ENCODE measurements at regions not wholly inside any gene's neighbourhood (a gene's known extent, or its start where the extent isn't known, plus 50 kb on each side); places are given as distances from the start of the nearest gene placed in this dataset.

DNA sequence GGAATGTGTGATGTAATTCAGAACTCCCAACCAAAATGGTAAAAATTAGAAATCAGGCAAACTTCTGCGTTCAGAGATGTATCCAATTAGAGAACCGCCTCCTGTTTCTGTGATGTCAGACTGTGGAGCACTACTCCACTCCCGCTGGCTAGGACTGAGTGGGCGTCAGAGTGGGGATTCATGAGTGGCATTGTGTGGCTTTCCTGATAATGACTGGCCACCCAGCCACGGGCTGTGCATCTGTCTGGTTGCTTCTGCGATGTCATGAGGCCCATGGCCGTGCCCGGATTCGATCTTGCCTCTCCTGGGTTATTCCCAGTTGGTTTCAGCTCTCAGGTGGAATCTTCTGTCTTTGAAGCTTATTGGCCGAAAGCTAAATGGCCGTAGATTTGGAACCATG is 87.1 kb upstream of the KCNA1 start:
- TF ChIP-seq, protein P1, sequence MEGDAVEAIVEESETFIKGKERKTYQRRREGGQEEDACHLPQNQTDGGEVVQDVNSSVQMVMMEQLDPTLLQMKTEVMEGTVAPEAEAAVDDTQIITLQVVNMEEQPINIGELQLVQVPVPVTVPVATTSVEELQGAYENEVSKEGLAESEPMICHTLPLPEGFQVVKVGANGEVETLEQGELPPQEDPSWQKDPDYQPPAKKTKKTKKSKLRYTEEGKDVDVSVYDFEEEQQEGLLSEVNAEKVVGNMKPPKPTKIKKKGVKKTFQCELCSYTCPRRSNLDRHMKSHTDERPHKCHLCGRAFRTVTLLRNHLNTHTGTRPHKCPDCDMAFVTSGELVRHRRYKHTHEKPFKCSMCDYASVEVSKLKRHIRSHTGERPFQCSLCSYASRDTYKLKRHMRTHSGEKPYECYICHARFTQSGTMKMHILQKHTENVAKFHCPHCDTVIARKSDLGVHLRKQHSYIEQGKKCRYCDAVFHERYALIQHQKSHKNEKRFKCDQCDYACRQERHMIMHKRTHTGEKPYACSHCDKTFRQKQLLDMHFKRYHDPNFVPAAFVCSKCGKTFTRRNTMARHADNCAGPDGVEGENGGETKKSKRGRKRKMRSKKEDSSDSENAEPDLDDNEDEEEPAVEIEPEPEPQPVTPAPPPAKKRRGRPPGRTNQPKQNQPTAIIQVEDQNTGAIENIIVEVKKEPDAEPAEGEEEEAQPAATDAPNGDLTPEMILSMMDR (IDR thresholded peaks at IDR 0.05): no peak
- DNase-seq: no peak
- Mint-ChIP-seq H3K4me1 (ENCODE audit: low read depth) (peaks cover 19% of the 10 kb centered on the region), H3K4me3 (no peak overlapping the region), H3K36me3 (ENCODE audit: low read depth) (no peaks in the 10 kb centered on the region), H3K9me3 (no peaks in the 10 kb centered on the region), H3K27ac (no peak overlapping the region), H3K27me3 (ENCODE audit: insufficient read depth) (peaks cover 20% of the 10 kb centered on the region)

DNA sequence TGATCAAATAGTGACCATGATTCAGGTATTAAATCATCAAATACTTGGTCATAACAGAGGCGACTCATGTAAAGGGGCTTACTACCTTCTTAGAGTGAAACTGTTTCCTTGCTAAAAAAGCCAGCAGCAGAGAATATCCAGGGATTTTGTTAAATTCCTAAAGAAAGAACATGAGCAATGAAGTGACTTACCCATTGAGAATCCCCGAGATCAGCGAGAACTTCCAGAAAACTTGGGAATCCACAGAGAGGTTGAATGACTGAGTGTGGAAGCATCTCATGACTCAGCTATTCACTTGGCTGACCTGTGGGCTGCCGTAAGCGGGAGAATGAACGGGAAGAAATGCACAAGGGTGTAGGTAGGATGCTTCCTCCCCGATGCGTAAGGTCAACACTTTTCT is 85.3 kb upstream of the KCNA1 start:
- Mint-ChIP-seq H3K4me1 (ENCODE audit: low read depth) (peaks cover 19% of the 10 kb centered on the region), H3K27me3 (ENCODE audit: insufficient read depth) (peaks cover 17% of the 10 kb centered on the region), H3K4me3 (peak overlapping the region; percentile 17; the same call in 1 of the 2 replicates), H3K36me3 (ENCODE audit: low read depth) (no peaks in the 10 kb centered on the region), H3K9me3 (no peaks in the 10 kb centered on the region), H3K27ac (peak overlapping the region; percentile 51)
- TF ChIP-seq, protein P1 (IDR thresholded peaks at IDR 0.05): no peak
- peak; percentile 83 for DNase-seq

- TF ChIP-seq, protein P1 (IDR thresholded peaks at IDR 0.05): no peak
- Mint-ChIP-seq H3K4me1 (ENCODE audit: low read depth) (peaks cover 19% of the 10 kb centered on the region), H3K27ac (no peak overlapping the region), H3K27me3 (ENCODE audit: insufficient read depth) (peaks cover 21% of the 10 kb centered on the region), H3K9me3 (no peaks in the 10 kb centered on the region), H3K4me3 (no peak overlapping the region), H3K36me3 (ENCODE audit: low read depth) (no peaks in the 10 kb centered on the region)
- DNase-seq: no peak
These were observed 84.5 kb upstream of the KCNA1 start for GRCh38 chr12:4825011-4825858.

DNA sequence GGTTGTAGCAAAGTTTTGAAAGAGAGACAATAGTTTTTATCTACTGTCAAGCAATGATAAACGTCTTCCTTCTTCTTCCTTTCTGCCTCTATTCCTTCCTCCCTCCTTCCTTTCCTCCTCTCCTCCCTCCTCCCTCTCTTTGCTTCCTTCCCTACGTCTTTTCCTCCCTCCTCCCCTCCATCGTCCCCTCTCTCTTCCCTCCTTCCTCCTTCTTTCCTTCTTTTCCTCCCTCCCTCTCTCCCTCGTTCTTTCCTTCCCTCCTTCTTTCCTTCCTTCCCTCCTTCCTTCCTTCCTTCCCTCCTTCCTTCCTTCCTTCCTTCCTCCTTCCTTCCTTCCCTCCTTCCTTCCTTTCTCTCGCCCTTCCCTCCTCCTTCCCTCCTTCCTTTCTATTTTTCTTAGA is 82.8 kb upstream of the KCNA1 start:
- H3K4me3 Mint-ChIP-seq: no peak overlapping the region
- peaks cover 19% of the 10 kb centered on the region for H3K4me1 Mint-ChIP-seq (ENCODE audit: low read depth)
- H3K36me3 Mint-ChIP-seq (ENCODE audit: low read depth): no peaks in the 10 kb centered on the region
- peaks cover 25% of the 10 kb centered on the region for H3K27me3 Mint-ChIP-seq (ENCODE audit: insufficient read depth)
- no peak overlapping the region for H3K27ac Mint-ChIP-seq
- TF ChIP-seq, protein P1 (IDR thresholded peaks at IDR 0.05): no peak
- H3K9me3 Mint-ChIP-seq: no peaks in the 10 kb centered on the region
- no peak for DNase-seq

DNA sequence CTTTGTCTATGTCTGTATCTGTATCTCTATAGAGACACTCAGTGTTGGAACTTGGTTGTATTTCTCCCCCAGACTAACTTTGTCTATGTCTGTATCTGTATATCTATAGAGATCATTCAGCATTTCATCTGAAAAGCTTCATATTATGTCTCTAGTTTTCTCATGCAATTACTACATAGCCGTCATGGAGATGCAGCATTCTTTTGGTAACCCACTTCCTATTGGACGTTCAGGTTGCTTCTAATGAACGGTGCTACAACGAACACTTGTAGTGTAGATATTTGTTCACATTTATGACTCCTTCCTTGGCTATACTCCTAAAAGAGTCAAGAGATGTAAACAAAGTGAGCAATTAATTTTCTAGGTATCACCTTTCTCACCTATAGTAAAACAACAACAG is 81.5 kb upstream of the KCNA1 start:
- Mint-ChIP-seq H3K27me3 (ENCODE audit: insufficient read depth) (peaks cover 24% of the 10 kb centered on the region), H3K4me1 (ENCODE audit: low read depth) (peaks cover 19% of the 10 kb centered on the region), H3K36me3 (ENCODE audit: low read depth) (no peaks in the 10 kb centered on the region), H3K4me3 (no peak overlapping the region), H3K9me3 (peaks cover under 1% of the 10 kb centered on the region; the same call in 1 of the 2 replicates), H3K27ac (no peak overlapping the region)
- no peak for DNase-seq
- TF ChIP-seq, protein P1 (IDR thresholded peaks at IDR 0.05): no peak
